Neural cell (in vitro differentiated cells): ENCODE measurements at regions not wholly inside any gene's neighbourhood (a gene's known extent, or its start where the extent isn't known, plus 50 kb on each side); places are given as distances from the start of the nearest gene placed in this dataset.

Experiments
- CTCF ChIP-seq: fragments of 450-650 bp; IDR thresholded peaks from 2 replicates; pipeline ENCODE4 v1.5.1; 2014; ENCODE audit warnings: antibody characterized with exemption, mild to moderate bottlenecking, moderate library complexity; ENCODE audit not compliant: poor library complexity, severe bottlenecking
- EP300 ChIP-seq: fragments of 450-650 bp; conservative IDR thresholded peaks from 2 replicates; pipeline ENCODE4 v1.6.1; 2014; ENCODE audit warnings: antibody characterized with exemption, mild to moderate bottlenecking, moderate library complexity; ENCODE audit not compliant: poor library complexity, severe bottlenecking
- EZH2 ChIP-seq: fragments of 200-600, 300-800 bp; shearing (Covaris generic), sonication (generic); IDR thresholded peaks from 2 replicates; pipeline ENCODE4 v1.6.1; 2014; ENCODE audit warnings: antibody characterized with exemption, low read length, borderline replicate concordance, mild to moderate bottlenecking; ENCODE audit not compliant: insufficient read depth, poor library complexity, severe bottlenecking
- MXI1 ChIP-seq: fragments of 450-650 bp; conservative IDR thresholded peaks from 2 replicates; pipeline ENCODE4 v1.6.1; 2014; ENCODE audit warnings: antibody characterized with exemption, mild to moderate bottlenecking; ENCODE audit not compliant: poor library complexity, severe bottlenecking
- RAD21 ChIP-seq: fragments of 450-650 bp; conservative IDR thresholded peaks from 2 replicates; pipeline ENCODE4 v1.6.1; 2014; ENCODE audit warnings: antibody characterized with exemption, mild to moderate bottlenecking, moderate library complexity
- REST ChIP-seq: IDR thresholded peaks from 2 replicates; pipeline ENCODE4 v1.6.1; 2012; ENCODE audit warnings: borderline replicate concordance

DNA sequence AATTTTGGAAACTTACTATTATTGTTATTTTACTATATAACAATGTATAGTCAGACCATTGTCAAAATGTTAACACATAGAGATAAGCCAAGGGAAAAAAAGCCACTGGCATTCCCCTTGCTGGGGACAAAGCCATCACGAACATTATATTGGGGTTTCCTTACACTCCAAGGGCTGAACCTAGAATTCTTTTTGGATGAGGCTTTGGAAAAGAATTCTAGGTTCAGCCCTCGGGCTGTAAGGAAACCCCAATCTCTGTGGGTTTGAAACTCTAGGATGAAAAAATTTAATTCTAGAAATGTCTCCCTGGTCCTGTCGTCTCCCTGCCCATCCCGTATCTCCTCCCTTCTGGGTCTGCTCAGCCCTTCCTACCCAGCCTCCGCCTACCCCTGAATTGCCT lies 67.0 kb upstream of the SMAD6 start:
- TF ChIP-seq CTCF = no peak
- TF ChIP-seq EZH2 = no peak
- TF ChIP-seq EP300 = no peak
- TF ChIP-seq REST = no peak
- no peak for TF ChIP-seq RAD21
- TF ChIP-seq MXI1 = no peak
